Activated CD4-positive, alpha-beta memory T cell treated with anti-CD3 and anti-CD28 coated beads for 36 hours (primary cell): ENCODE measurements at regions not wholly inside any gene's neighbourhood (a gene's known extent, or its start where the extent isn't known, plus 50 kb on each side); places are given as distances from the start of the nearest gene placed in this dataset.

ENCODE experiments used
- CTCF ChIA-PET: fragments of 350-600 bp; sonication (Branson Sonifier 250); formaldehyde crosslinking; loops from one replicate; lab custom pipeline; 2021; ENCODE audit warnings: antibody characterized with exemption, inconsistent platforms; lab: Charles Lee
- POLR2A ChIA-PET: fragments of 350-600 bp; sonication (Branson Sonifier 250); formaldehyde crosslinking; loops from one replicate; lab custom pipeline; 2021; ENCODE audit warnings: antibody characterized with exemption; lab: Charles Lee
- DNase-seq: peaks from one replicate; pipeline ENCODE4 v3.0.0-alpha.2; 2020
- H3K27ac Mint-ChIP-seq: one replicate; pipeline ENCODE4 v1.8.0; 2021; ENCODE audit warnings: mixed read lengths
- H3K27me3 Mint-ChIP-seq: one replicate; pipeline ENCODE4 v1.8.0; 2021; ENCODE audit warnings: mixed read lengths
- H3K36me3 Mint-ChIP-seq: one replicate; pipeline ENCODE4 v1.8.0; 2021; ENCODE audit warnings: mixed read lengths
- H3K4me1 Mint-ChIP-seq: one replicate; pipeline ENCODE4 v1.8.0; 2021; ENCODE audit warnings: low read depth, mixed read lengths
- H3K4me3 Mint-ChIP-seq: one replicate; pipeline ENCODE4 v1.8.0; 2021; ENCODE audit warnings: mild to moderate bottlenecking, mixed read lengths
- H3K9me3 Mint-ChIP-seq: one replicate; pipeline ENCODE4 v1.8.0; 2021; ENCODE audit warnings: mixed read lengths
- intact Hi-C: fragments of 100-400 bp; cut with micrococcal nuclease; formaldehyde crosslinking; loops from one replicate; pipeline ENCODE4 v1.15.1; 2023

DNA sequence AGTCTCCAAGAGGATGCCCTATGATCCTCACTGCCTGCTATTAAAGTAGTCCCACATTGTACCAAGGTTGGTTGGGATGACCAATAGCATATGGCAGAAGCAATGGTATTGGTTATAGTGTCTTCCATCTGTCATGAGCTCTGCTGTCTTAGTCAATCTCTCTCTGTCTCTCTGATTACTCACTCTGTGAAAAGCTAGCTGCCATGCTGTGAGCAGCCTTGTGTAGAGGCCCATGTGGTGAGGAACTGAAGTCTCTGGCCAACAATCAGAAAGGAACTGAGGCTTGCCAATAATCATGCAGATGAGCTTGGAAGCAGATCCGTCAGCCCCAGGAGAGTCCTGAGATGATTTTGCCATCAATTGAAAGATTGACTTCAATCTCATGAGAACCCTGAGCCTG lies 60.3 kb upstream of the CFAP161 start:
- intact Hi-C loops: no loop called here
- peaks cover 3% of the 10 kb centered on the region for H3K36me3 Mint-ChIP-seq
- H3K4me1 Mint-ChIP-seq: peaks cover 8% of the 10 kb centered on the region
- no peak overlapping the region for H3K27ac Mint-ChIP-seq
- DNase-seq: peak; percentile 13
- CTCF ChIA-PET: interaction anchor here (1.0 to 1.9 kb wide), 4 partner anchors 9 to 192 kb away, joined by 3 to 8 read pairs (median 4); no protein-coding TSS in a partner anchor
- peaks cover 3% of the 10 kb centered on the region for H3K27me3 Mint-ChIP-seq
- H3K4me3 Mint-ChIP-seq: no peak overlapping the region
- H3K9me3 Mint-ChIP-seq: peaks cover 3% of the 10 kb centered on the region
- POLR2A ChIA-PET: no interaction called here

- peaks cover 3% of the 10 kb centered on the region for H3K9me3 Mint-ChIP-seq
- CTCF ChIA-PET: interaction anchor here (0.6 to 1.2 kb wide), 3 partner anchors 10 to 191 kb away, joined by 3 to 4 read pairs (median 4); no protein-coding TSS in a partner anchor
- H3K27me3 Mint-ChIP-seq: peaks cover 3% of the 10 kb centered on the region
- intact Hi-C loops: no loop called here
- POLR2A ChIA-PET: interaction anchor here (0.9 kb wide), 1 partner anchor 36 kb away, joined by 3 read pairs; no protein-coding TSS in a partner anchor
- no peak overlapping the region for H3K4me3 Mint-ChIP-seq
- peak overlapping the region; percentile 51 for H3K27ac Mint-ChIP-seq
- peaks cover 8% of the 10 kb centered on the region for H3K4me1 Mint-ChIP-seq
- H3K36me3 Mint-ChIP-seq: peaks cover 3% of the 10 kb centered on the region
- no peak for DNase-seq
These were observed 59.3 kb upstream of the CFAP161 start for GRCh38 chr15:81074773-81075172.

DNA sequence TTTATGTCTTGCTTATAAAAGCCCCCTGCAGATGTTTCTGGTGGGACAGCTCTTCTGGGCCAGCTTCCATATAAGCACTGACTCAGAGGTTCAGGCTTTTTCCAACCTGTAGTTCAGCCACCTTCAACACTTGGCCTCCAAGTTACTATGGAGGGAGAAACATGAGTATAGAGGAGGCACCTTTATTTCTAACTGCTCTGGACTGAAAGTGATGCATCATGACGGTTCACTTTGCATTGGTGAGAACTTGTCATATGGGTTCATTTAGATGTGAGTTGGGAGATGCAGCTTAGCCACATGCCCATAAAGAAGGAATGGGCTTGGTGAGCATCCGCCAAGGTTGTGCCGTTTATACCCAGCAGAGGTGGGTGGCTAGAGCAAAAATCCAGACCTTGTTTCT lies 58.8 kb upstream of the CFAP161 start:
- H3K9me3 Mint-ChIP-seq: peaks cover 3% of the 10 kb centered on the region
- no peak overlapping the region for H3K4me3 Mint-ChIP-seq
- peaks cover 3% of the 10 kb centered on the region for H3K27me3 Mint-ChIP-seq
- intact Hi-C loops: no loop called here
- peaks cover 3% of the 10 kb centered on the region for H3K36me3 Mint-ChIP-seq
- DNase-seq: no peak
- CTCF ChIA-PET: interaction anchor here (0.6 to 1.4 kb wide), 2 partner anchors 191 kb away, joined by 4 read pairs; no protein-coding TSS in a partner anchor
- H3K4me1 Mint-ChIP-seq: peaks cover 8% of the 10 kb centered on the region
- peak overlapping the region; percentile 51 for H3K27ac Mint-ChIP-seq
- POLR2A ChIA-PET: interaction anchor here (0.9 kb wide), 1 partner anchor 36 kb away, joined by 3 read pairs; no protein-coding TSS in a partner anchor

- H3K9me3 Mint-ChIP-seq: peaks cover 3% of the 10 kb centered on the region
- CTCF ChIA-PET: interaction anchor here (1.3 kb wide), 2 partner anchors 28 to 185 kb away, joined by 4 to 5 read pairs; no protein-coding TSS in a partner anchor
- intact Hi-C loops: no loop called here
These were observed 53.1 kb upstream of the CFAP161 start for GRCh38 chr15:81080996-81081395.

GRCh38 chr15:81083201-81083600 lies 50.9 kb upstream of the CFAP161 start:
- no peak overlapping the region for H3K27ac Mint-ChIP-seq
- intact Hi-C loops: no loop called here
- no peak for DNase-seq
- peaks cover 8% of the 10 kb centered on the region for H3K4me1 Mint-ChIP-seq
- CTCF ChIA-PET: interaction anchor here (1.2 to 1.4 kb wide), 2 partner anchors 183 to 254 kb away, joined by 3 to 4 read pairs; no protein-coding TSS in a partner anchor
- no peaks in the 10 kb centered on the region for H3K9me3 Mint-ChIP-seq
- POLR2A ChIA-PET: no interaction called here
- H3K36me3 Mint-ChIP-seq: no peaks in the 10 kb centered on the region
- no peaks in the 10 kb centered on the region for H3K27me3 Mint-ChIP-seq
- H3K4me3 Mint-ChIP-seq: no peak overlapping the region

More at GRCh38 chr15:81080996-81081395, 53.1 kb upstream of the CFAP161 start:
- POLR2A ChIA-PET: no interaction called here
- H3K4me1 Mint-ChIP-seq: peaks cover 4% of the 10 kb centered on the region
- no peak overlapping the region for H3K27ac Mint-ChIP-seq
- no peak for DNase-seq
- H3K4me3 Mint-ChIP-seq: no peak overlapping the region
- H3K36me3 Mint-ChIP-seq: peaks cover 3% of the 10 kb centered on the region
- H3K27me3 Mint-ChIP-seq: peaks cover 3% of the 10 kb centered on the region
